ENCODE measurements at regions not wholly inside any gene's neighbourhood (a gene's known extent, or its start where the extent isn't known, plus 50 kb on each side); places are given as distances from the start of the nearest gene placed in this dataset.

DNA sequence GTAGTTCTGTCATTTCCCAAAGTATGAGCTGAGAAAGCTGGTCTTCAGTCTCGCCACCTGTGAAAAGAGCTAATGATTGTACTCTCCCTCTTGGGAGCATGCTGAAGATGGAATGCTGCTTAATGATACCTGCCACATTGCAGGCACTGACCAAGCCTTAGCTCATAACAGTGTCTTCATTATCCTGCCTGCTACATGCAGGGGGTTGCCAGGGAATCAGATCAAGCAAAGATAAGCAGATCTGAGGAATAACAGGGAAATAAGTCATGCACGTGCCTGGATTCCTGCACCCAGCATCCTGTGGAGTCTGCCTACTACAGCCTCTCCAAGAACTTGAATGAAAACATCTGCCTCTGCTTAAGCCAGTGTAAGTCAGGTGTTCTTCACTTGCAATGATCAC is 667.3 kb downstream of the NPHP4 start:
- DNase-seq (ENCODE audit: low read depth, low spot score), result no peak
- H3K4me3 ChIP-seq (replicated peaks in 1 of 2; ENCODE audit: low read depth in 1 of 2, low read length in 2 of 2), result no peak overlapping the region
- RAD21 ChIA-PET (ENCODE audit: low non-redundant PET in 1 of 2, low total read pairs in 2 of 2, uncharacterized antibody in 2 of 2, unreplicated experiment in 2 of 2), result no interaction called here
- POLR2A ChIA-PET, result no interaction called here
- no peak overlapping the region for H3K9ac ChIP-seq (ENCODE audit: low read length)
- H3K27me3 ChIP-seq (ENCODE audit: insufficient read depth, low read length), result no peaks in the 10 kb centered on the region
- no TSS peak for BruUV-seq (replicated peaks)
- H3K4me2 ChIP-seq (ENCODE audit: low read length), result no peak overlapping the region
- H4K20me1 ChIP-seq (ENCODE audit: insufficient read depth), result no peaks in the 10 kb centered on the region
- H3K36me3 ChIP-seq (ENCODE audit: control insufficient read depth in 1 of 2, insufficient read depth in 2 of 2, low read length in 2 of 2), result no peaks in the 10 kb centered on the region
- TF ChIP-seq ZBTB33 (IDR thresholded peaks at IDR 0.05; ENCODE audit: extremely low read depth, insufficient replicate concordance, low read length) (no peak), ELF1 (IDR thresholded peaks at IDR 0.05; ENCODE audit: borderline replicate concordance, low read depth) (no peak), YY1 (IDR thresholded peaks at IDR 0.05; ENCODE audit: extremely low read depth, insufficient replicate concordance, low read depth, low read length) (no peak), EZH2 (IDR thresholded peaks at IDR 0.05) (no peak), TCF7L2 (IDR thresholded peaks at IDR 0.05; ENCODE audit: borderline replicate concordance, extremely low read depth, insufficient read depth, insufficient read length) (no peak), CBX3 (IDR thresholded peaks at IDR 0.05; ENCODE audit: low read depth) (no peak), ZFX (IDR thresholded peaks at IDR 0.05) (no peak), ZNF274 (IDR thresholded peaks at IDR 0.05; ENCODE audit: low read depth, low read length) (no peak), ATF3 (IDR thresholded peaks at IDR 0.05) (no peak), SRF (IDR thresholded peaks at IDR 0.05; ENCODE audit: low read depth) (no peak), SIN3A (IDR thresholded peaks at IDR 0.05; ENCODE audit: low read depth) (no peak), RAD21 (IDR thresholded peaks at IDR 0.05; ENCODE audit: low read depth) (no peak), CEBPB (IDR thresholded peaks at IDR 0.05; ENCODE audit: low read depth) (no peak), POLR2AphosphoS5 (IDR thresholded peaks at IDR 0.05; ENCODE audit: low read depth, low read length) (no peak), EGR1 (IDR thresholded peaks at IDR 0.05; ENCODE audit: low read depth) (no peak)
- TF ChIP-seq, protein P1, sequence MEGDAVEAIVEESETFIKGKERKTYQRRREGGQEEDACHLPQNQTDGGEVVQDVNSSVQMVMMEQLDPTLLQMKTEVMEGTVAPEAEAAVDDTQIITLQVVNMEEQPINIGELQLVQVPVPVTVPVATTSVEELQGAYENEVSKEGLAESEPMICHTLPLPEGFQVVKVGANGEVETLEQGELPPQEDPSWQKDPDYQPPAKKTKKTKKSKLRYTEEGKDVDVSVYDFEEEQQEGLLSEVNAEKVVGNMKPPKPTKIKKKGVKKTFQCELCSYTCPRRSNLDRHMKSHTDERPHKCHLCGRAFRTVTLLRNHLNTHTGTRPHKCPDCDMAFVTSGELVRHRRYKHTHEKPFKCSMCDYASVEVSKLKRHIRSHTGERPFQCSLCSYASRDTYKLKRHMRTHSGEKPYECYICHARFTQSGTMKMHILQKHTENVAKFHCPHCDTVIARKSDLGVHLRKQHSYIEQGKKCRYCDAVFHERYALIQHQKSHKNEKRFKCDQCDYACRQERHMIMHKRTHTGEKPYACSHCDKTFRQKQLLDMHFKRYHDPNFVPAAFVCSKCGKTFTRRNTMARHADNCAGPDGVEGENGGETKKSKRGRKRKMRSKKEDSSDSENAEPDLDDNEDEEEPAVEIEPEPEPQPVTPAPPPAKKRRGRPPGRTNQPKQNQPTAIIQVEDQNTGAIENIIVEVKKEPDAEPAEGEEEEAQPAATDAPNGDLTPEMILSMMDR (IDR thresholded peaks at IDR 0.05 in 2 of 3, conservative IDR thresholded peaks at IDR 0.05 in 1 of 3; ENCODE audit: borderline replicate concordance in 1 of 3, insufficient read depth in 1 of 3, low read depth in 2 of 3, low read length in 2 of 3), result no peak
- TF ChIP-seq, protein P2, sequence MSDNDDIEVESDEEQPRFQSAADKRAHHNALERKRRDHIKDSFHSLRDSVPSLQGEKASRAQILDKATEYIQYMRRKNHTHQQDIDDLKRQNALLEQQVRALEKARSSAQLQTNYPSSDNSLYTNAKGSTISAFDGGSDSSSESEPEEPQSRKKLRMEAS (IDR thresholded peaks at IDR 0.05), result no peak
- TF ChIP-seq, protein P3, sequence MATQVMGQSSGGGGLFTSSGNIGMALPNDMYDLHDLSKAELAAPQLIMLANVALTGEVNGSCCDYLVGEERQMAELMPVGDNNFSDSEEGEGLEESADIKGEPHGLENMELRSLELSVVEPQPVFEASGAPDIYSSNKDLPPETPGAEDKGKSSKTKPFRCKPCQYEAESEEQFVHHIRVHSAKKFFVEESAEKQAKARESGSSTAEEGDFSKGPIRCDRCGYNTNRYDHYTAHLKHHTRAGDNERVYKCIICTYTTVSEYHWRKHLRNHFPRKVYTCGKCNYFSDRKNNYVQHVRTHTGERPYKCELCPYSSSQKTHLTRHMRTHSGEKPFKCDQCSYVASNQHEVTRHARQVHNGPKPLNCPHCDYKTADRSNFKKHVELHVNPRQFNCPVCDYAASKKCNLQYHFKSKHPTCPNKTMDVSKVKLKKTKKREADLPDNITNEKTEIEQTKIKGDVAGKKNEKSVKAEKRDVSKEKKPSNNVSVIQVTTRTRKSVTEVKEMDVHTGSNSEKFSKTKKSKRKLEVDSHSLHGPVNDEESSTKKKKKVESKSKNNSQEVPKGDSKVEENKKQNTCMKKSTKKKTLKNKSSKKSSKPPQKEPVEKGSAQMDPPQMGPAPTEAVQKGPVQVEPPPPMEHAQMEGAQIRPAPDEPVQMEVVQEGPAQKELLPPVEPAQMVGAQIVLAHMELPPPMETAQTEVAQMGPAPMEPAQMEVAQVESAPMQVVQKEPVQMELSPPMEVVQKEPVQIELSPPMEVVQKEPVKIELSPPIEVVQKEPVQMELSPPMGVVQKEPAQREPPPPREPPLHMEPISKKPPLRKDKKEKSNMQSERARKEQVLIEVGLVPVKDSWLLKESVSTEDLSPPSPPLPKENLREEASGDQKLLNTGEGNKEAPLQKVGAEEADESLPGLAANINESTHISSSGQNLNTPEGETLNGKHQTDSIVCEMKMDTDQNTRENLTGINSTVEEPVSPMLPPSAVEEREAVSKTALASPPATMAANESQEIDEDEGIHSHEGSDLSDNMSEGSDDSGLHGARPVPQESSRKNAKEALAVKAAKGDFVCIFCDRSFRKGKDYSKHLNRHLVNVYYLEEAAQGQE (IDR thresholded peaks at IDR 0.05; ENCODE audit: low read depth), result no peak
- peaks cover 0 to 2% of the 10 kb centered on the region in 2 experiments; a peak in 2 of 4 replicates for H3K9me3 ChIP-seq (ENCODE audit: control insufficient read depth in 1 of 2, insufficient read depth in 1 of 2, low read depth in 1 of 2, low read length in 2 of 2)
- H3K9me2 ChIP-seq (ENCODE audit: insufficient read depth), result no peaks in the 10 kb centered on the region
- no peak overlapping the region for H3K27ac ChIP-seq (ENCODE audit: low read depth, low read length)
- intact Hi-C loops (cut with micrococcal nuclease), result no loop called here
- H2AFZ ChIP-seq (ENCODE audit: low read depth, low read length, poor library complexity, severe bottlenecking), result no peak overlapping the region
- CTCF ChIA-PET, result no interaction called here
- no peaks in the 10 kb centered on the region for H3K79me2 ChIP-seq (ENCODE audit: insufficient read depth, low read length)
- no peak for ATAC-seq
- H3K4me1 ChIP-seq (ENCODE audit: control insufficient read depth in 1 of 2, insufficient read depth in 2 of 2, low read length in 2 of 2), result no peaks in the 10 kb centered on the region

Measured in HCT116 (cell line).